K562 (cell line): ENCODE measurements at regions not wholly inside any gene's neighbourhood (a gene's known extent, or its start where the extent isn't known, plus 50 kb on each side); places are given as distances from the start of the nearest gene placed in this dataset.

Experiments used
- ATAC-seq: fragments of 200-7000 bp; cut with Tn5 transposase; 3 replicates; pipeline ENCODE4 v1.9.1; 2020; ENCODE audit warnings: moderate library complexity
- BruUV-seq: library from RNA; stranded (reverse); fragments of 400-500 nt; replicated peaks from 2 replicates; lab custom pipeline; 2021; lab: Mats Ljungman, UMichigan
- CTCF ChIA-PET: fragments of 300-600 bp; formaldehyde crosslinking; extraction: SDS; loops from one replicate; lab custom pipeline; 2021; ENCODE audit warnings: low intra/inter-chr PET ratio; lab: Yijun Ruan, JAX
- POLR2A ChIA-PET: fragments of 300-600, 350-650 bp; sonication (Branson Sonifier 250); formaldehyde crosslinking; extraction: SDS; loops from one replicate; lab custom pipeline; 2021; ENCODE audit warnings: antibody characterized with exemption, inconsistent platforms; lab: Yijun Ruan, JAX
- DNase-seq, 4 experiments: peaks; one replicate each; pipeline versions ENCODE4 v3.0.0 to v3.0.0-alpha.2; 2011 to 2018; ENCODE audit warnings: low spot score in 3 of 4, mixed read lengths in 3 of 4; ENCODE audit errors: extremely low read depth in 1 of 4
- FAIRE-seq: peaks from 2 replicates; lab custom pipeline; 2011; peaks lifted over from hg19 to GRCh38; lab: Jason Lieb, UNC
- H2AFZ ChIP-seq: 2 replicates; pipeline ENCODE4 v1.6.0; 2011; ENCODE audit warnings: low read depth, low read length, control low read depth, inconsistent platforms
- H3K27ac ChIP-seq: fragments of 200-600 bp; 3 replicates; pipeline ENCODE4 v1.8.0; 2011; ENCODE audit warnings: low read depth, mild to moderate bottlenecking, control low read depth, inconsistent platforms, low read length, moderate library complexity, mixed read lengths; ENCODE audit errors: extremely low read depth
- H3K27me3 ChIP-seq, 2 experiments: fragments of 300-600 bp in 1 of 2; 2 replicates in 1 of 2; 3 replicates in 1 of 2; pipeline versions ENCODE4 v1.6.0 to v1.8.0; 2011; ENCODE audit warnings: inconsistent platforms in 2 of 2, low read length in 2 of 2, mild to moderate bottlenecking in 1 of 2, mixed read lengths in 1 of 2, moderate library complexity in 1 of 2; ENCODE audit not compliant: control insufficient read depth in 2 of 2, insufficient read depth in 2 of 2
- H3K36me3 ChIP-seq: fragments of 300-600 bp; 3 replicates; pipeline ENCODE4 v1.8.0; 2011; ENCODE audit warnings: mild to moderate bottlenecking, low read length, inconsistent platforms; ENCODE audit not compliant: control insufficient read depth, insufficient read depth
- H3K4me1 ChIP-seq, 2 experiments: fragments of 200-600 bp in 1 of 2; replicated peaks in 1 of 2; 2 replicates in 1 of 2; 3 replicates in 1 of 2; pipeline versions ENCODE4 v1.5.1 to v1.8.0; 2011; ENCODE audit warnings: inconsistent platforms in 2 of 2, low read length in 2 of 2, mild to moderate bottlenecking in 1 of 2, mixed read lengths in 1 of 2, moderate library complexity in 1 of 2; ENCODE audit not compliant: control insufficient read depth in 2 of 2, insufficient read depth in 2 of 2
- H3K4me2 ChIP-seq: 2 replicates; pipeline ENCODE4 v1.6.1; 2011; ENCODE audit warnings: low read length, control low read depth, inconsistent platforms, mixed read lengths; ENCODE audit not compliant: insufficient read depth
- H3K4me3 ChIP-seq: fragments of 200-600 bp; sonication (generic), shearing (Covaris generic); 2 replicates; pipeline ENCODE4 v1.5.1; 2016; ENCODE audit warnings: control low read depth, inconsistent platforms
- H3K79me2 ChIP-seq: fragments of 200-600 bp; 3 replicates; pipeline ENCODE4 v1.8.0; 2011; ENCODE audit warnings: low read length, inconsistent platforms; ENCODE audit not compliant: control insufficient read depth, insufficient read depth
- H3K9ac ChIP-seq, 2 experiments: 2 replicates each; pipeline versions ENCODE4 v1.6.0 to v1.6.1; 2011; ENCODE audit warnings: low read depth in 2 of 2, low read length in 2 of 2, control low read depth in 1 of 2, inconsistent platforms in 1 of 2, mild to moderate bottlenecking in 1 of 2, mixed read lengths in 1 of 2; ENCODE audit not compliant: insufficient read depth in 1 of 2
- H3K9me1 ChIP-seq: one replicate; pipeline ENCODE4 v1.6.0; 2011; ENCODE audit warnings: inconsistent platforms, mild to moderate bottlenecking, low read length, moderate library complexity; ENCODE audit not compliant: control insufficient read depth, insufficient read depth
- H3K9me3 ChIP-seq: replicated peaks from 2 replicates; pipeline ENCODE4 v1.5.1; 2011; ENCODE audit warnings: low read depth, low read length, inconsistent platforms; ENCODE audit not compliant: control insufficient read depth, insufficient read depth
- H4K20me1 ChIP-seq: replicated peaks from 2 replicates; pipeline ENCODE4 v1.6.1; 2011; ENCODE audit warnings: low read length, inconsistent platforms, mixed read lengths; ENCODE audit not compliant: control insufficient read depth, insufficient read depth
- BRCA1 ChIP-seq, 2 experiments: fragments of 450-650 bp in 1 of 2; sonication (generic) in 1 of 2; formaldehyde crosslinking in 1 of 2; IDR thresholded peaks; 2 replicates each; pipeline versions ENCODE4 v1.5.0 to v1.6.1; 2017 to 2020; ENCODE audit warnings: mild to moderate bottlenecking in 1 of 2, missing genetic modification reagents in 1 of 2
- GATAD2A ChIP-seq: fragments of 450-650 bp; IDR thresholded peaks from 2 replicates; pipeline ENCODE4 v1.6.1; 2017
- HMG20B ChIP-seq: fragments of 250-450 bp; sonication (Bioruptor Pico); IDR thresholded peaks from 2 replicates; pipeline ENCODE4 v1.5.0; 2021; ENCODE audit warnings: mild to moderate bottlenecking
- NFE2L1 ChIP-seq: fragments of 450-650 bp; IDR thresholded peaks from 2 replicates; pipeline ENCODE4 v1.6.1; 2016; ENCODE audit warnings: missing genetic modification characterization, low read depth, mild to moderate bottlenecking, missing compliant biosample characterization, moderate library complexity, borderline replicate concordance
- RBM22 ChIP-seq: fragments of 200-400 bp; formaldehyde crosslinking; IDR thresholded peaks from 2 replicates; pipeline ENCODE4 v1.6.1; 2018; ENCODE audit warnings: low read length, low read depth; ENCODE audit not compliant: poor library complexity, severe bottlenecking
- TAF7 ChIP-seq: fragments of 450-650 bp; IDR thresholded peaks from 2 replicates; pipeline ENCODE4 v1.6.1; 2016; ENCODE audit warnings: missing genetic modification characterization, missing compliant biosample characterization
- ZHX1 ChIP-seq: fragments of 150-350 bp; conservative IDR thresholded peaks from 2 replicates; pipeline ENCODE4 v1.6.1; 2014; ENCODE audit warnings: low read length
- ZNF668 ChIP-seq: fragments of 250-450 bp; sonication (Bioruptor Pico); IDR thresholded peaks from 2 replicates; pipeline ENCODE4 v1.8.0; 2022; ENCODE audit warnings: mild to moderate bottlenecking, inconsistent platforms
- ZNF75A ChIP-seq: fragments of 450-650 bp; formaldehyde crosslinking; IDR thresholded peaks from 2 replicates; pipeline ENCODE4 v1.4.0; 2020; ENCODE audit warnings: mild to moderate bottlenecking
- WGBS: fragments of 100-300 bp; shearing (Covaris generic); methylation state at CpG from one replicate; pipeline ENCODE4 v1.1.6; 2016; ENCODE audit warnings: low coverage, mixed read lengths; ENCODE audit not compliant: insufficient coverage; ENCODE audit errors: missing lambda C conversion rate; 5-methylcytosine and 5-hydroxymethylcytosine counted together
- in situ Hi-C: fragments of 300-500 bp; cut with MboI; formaldehyde crosslinking; loops from 4 replicates; pipeline ENCODE4 v1.15.0; 2018; ENCODE audit warnings: inconsistent platforms, mixed read lengths
- intact Hi-C: fragments of 100-400 bp; cut with micrococcal nuclease; formaldehyde crosslinking; loops from 2 replicates; pipeline ENCODE4 v1.14.2; 2022

GRCh38 chr4:37769391-37769989 is 57.0 kb upstream of the PGM2 start:
- ATAC-seq, result no peak
- POLR2A ChIA-PET, result interaction anchor here (0.6 kb wide), 1 partner anchor 234 kb away, joined by 3 read pairs; no protein-coding TSS in a partner anchor
- H3K79me2 ChIP-seq, result no peaks in the 10 kb centered on the region
- H2AFZ ChIP-seq, result no peak overlapping the region
- H3K27me3 ChIP-seq, result peaks cover 0 to 5% of the 10 kb centered on the region in 2 experiments; a peak in 1 of 5 replicates
- H3K4me2 ChIP-seq, result no peak overlapping the region
- 3% methylated on average over 4 of the region's 4 CpGs for WGBS
- CTCF ChIA-PET, result no interaction called here
- H4K20me1 ChIP-seq, result no peaks in the 10 kb centered on the region
- no peak overlapping the region for H3K27ac ChIP-seq
- TF ChIP-seq HMG20B (CRISPR knock-in tag) (no peak), NFE2L1 (tag) (no peak), RBM22 (no peak), BRCA1 (IDR thresholded peaks at IDR 0.05) (no peak), BRCA1 (CRISPR knock-in tag; IDR thresholded peaks at IDR 0.05) (no peak), ZNF668 (no peak), GATAD2A (no peak), ZHX1 (no peak), TAF7 (no peak), ZNF75A (CRISPR knock-in tag) (no peak)
- no peak overlapping the region for H3K9ac ChIP-seq
- no peaks in the 10 kb centered on the region for H3K36me3 ChIP-seq
- no peak overlapping the region for H3K4me3 ChIP-seq
- intact Hi-C loops, result no loop called here
- no peak for DNase-seq
- H3K9me1 ChIP-seq, result no peaks in the 10 kb centered on the region
- H3K9me3 ChIP-seq, result no peaks in the 10 kb centered on the region
- no peak for FAIRE-seq
- no TSS peak for BruUV-seq
- H3K4me1 ChIP-seq, result no peaks in the 10 kb centered on the region
- in situ Hi-C loops, result no loop called here
